ENCODE measurements at regions not wholly inside any gene's neighbourhood (a gene's known extent, or its start where the extent isn't known, plus 50 kb on each side); places are given as distances from the start of the nearest gene placed in this dataset.

DNA sequence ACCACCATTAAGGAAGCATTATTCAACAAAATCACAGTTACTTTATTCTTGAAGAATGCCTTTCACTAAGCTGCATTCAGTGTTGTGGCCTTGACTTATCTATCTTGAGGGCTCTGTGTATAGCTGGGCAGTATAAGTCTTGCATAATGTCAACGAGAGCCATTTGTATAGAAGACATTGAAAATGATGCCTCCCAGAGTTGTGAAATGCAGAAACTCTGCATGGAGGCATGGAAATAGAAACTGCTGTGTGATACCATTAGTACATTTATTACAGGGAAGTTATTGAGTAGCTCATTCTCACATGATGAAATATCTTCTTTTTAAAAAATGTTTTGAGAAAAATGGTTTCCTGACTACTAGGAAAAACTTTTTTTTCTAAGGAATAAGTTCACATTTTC lies 111.4 kb upstream of the SNX7 start:
- TF ChIP-seq SP7 (tag by site-specific recombination; IDR thresholded peaks at IDR 0.05) (no peak), ZNF223 (tag by site-specific recombination; IDR thresholded peaks at IDR 0.05) (no peak)
